Fibroblast of skin of left biceps (primary cell): ENCODE measurements at regions not wholly inside any gene's neighbourhood (a gene's known extent, or its start where the extent isn't known, plus 50 kb on each side); places are given as distances from the start of the nearest gene placed in this dataset.

Source experiments
- DNase-seq, 2 experiments: peaks; one replicate each; pipeline ENCODE4 v3.0.0-alpha.2; 2013; ENCODE audit warnings: low read depth in 2 of 2

- no peak for DNase-seq
Measured at GRCh38 chr5:8844847-8845246, 701.0 kb downstream of the SEMA5A start.

GRCh38 chr5:8845296-8845695 is 700.6 kb downstream of the SEMA5A start:
- DNase-seq, result no peak

- no peak for DNase-seq
Measured at GRCh38 chr5:8848366-8848765, 697.5 kb downstream of the SEMA5A start.

GRCh38 chr5:8848997-8849594 is 696.8 kb downstream of the SEMA5A start:
- no peak for DNase-seq

- no peak for DNase-seq
Measured at GRCh38 chr5:8851101-8851500, 694.8 kb downstream of the SEMA5A start.

GRCh38 chr5:8857051-8857450 is 688.8 kb downstream of the SEMA5A start:
- DNase-seq, result peak; percentile 32

GRCh38 chr5:8861764-8862163 is 684.1 kb downstream of the SEMA5A start:
- DNase-seq, result no peak

- DNase-seq, result no peak
Measured at GRCh38 chr5:8864053-8864452, 681.8 kb downstream of the SEMA5A start.

GRCh38 chr5:8865266-8865665 is 680.6 kb downstream of the SEMA5A start:
- DNase-seq, result no peak

- no peak for DNase-seq
Measured at GRCh38 chr5:8865686-8866374, 680.0 kb downstream of the SEMA5A start.

GRCh38 chr5:8868283-8868682 is 677.6 kb downstream of the SEMA5A start:
- no peak for DNase-seq

- DNase-seq, result no peak
Measured at GRCh38 chr5:8869932-8870331, 675.9 kb downstream of the SEMA5A start.

GRCh38 chr5:8870349-8870958 is 675.4 kb downstream of the SEMA5A start:
- no peak for DNase-seq

- peak in 1 of 2 experiments; percentile 6 for DNase-seq
Measured at GRCh38 chr5:8870959-8871355, 674.9 kb downstream of the SEMA5A start.

- no peak for DNase-seq
Measured at GRCh38 chr5:8871446-8871845, 674.4 kb downstream of the SEMA5A start.

- no peak for DNase-seq
Measured at GRCh38 chr5:8875722-8876121, 670.2 kb downstream of the SEMA5A start.

- no peak for DNase-seq
Measured at GRCh38 chr5:8879248-8879647, 666.6 kb downstream of the SEMA5A start.

GRCh38 chr5:8884029-8884428 is 661.8 kb downstream of the SEMA5A start:
- DNase-seq, result no peak

- no peak for DNase-seq
Measured at GRCh38 chr5:8892926-8893325, 652.9 kb downstream of the SEMA5A start.

- DNase-seq, result no peak
Measured at GRCh38 chr5:8894031-8894430, 651.8 kb downstream of the SEMA5A start.

- no peak for DNase-seq
Measured at GRCh38 chr5:8895062-8895461, 650.8 kb downstream of the SEMA5A start.

GRCh38 chr5:8895599-8895998 is 650.3 kb downstream of the SEMA5A start:
- DNase-seq, result no peak

GRCh38 chr5:8897316-8897715 is 648.6 kb downstream of the SEMA5A start:
- no peak for DNase-seq
